H1 (cell line): ENCODE measurements at regions not wholly inside any gene's neighbourhood (a gene's known extent, or its start where the extent isn't known, plus 50 kb on each side); places are given as distances from the start of the nearest gene placed in this dataset.

Experiments used
- CTCF ChIA-PET: fragments of 300-600 bp; sonication (Branson Sonifier 250); formaldehyde crosslinking; loops from one replicate; lab custom pipeline; 2021; ENCODE audit not compliant: partially characterized antibody; lab: Charles Lee
- POLR2A ChIA-PET: fragments of 300-600 bp; sonication (Branson Sonifier 250); formaldehyde crosslinking; loops from one replicate; lab custom pipeline; 2021; ENCODE audit warnings: inconsistent platforms; ENCODE audit not compliant: partially characterized antibody; lab: Charles Lee
- DNase-seq, 2 experiments: peaks; one replicate each; pipeline versions ENCODE4 v3.0.0 to v3.0.0-alpha.2; 2010 to 2022; ENCODE audit warnings: low spot score in 2 of 2, low read depth in 1 of 2, mixed read lengths in 1 of 2
- FAIRE-seq: peaks from 2 replicates; lab custom pipeline; 2011; peaks lifted over from hg19 to GRCh38; lab: Jason Lieb, UNC
- H2AFZ ChIP-seq: 2 replicates; pipeline ENCODE4 v1.8.1; 2012; ENCODE audit warnings: low read length, inconsistent platforms
- H2AK5ac ChIP-seq: 2 replicates; pipeline ENCODE4 v1.6.1; 2013; ENCODE audit warnings: low read depth, low read length
- H2BK120ac ChIP-seq: replicated peaks from 2 replicates; pipeline ENCODE3; 2013; ENCODE audit warnings: low read depth, low read length, inconsistent platforms
- H2BK12ac ChIP-seq: 2 replicates; pipeline ENCODE4 v1.6.1; 2013; ENCODE audit warnings: low read depth, low read length
- H2BK15ac ChIP-seq: 2 replicates; pipeline ENCODE4 v1.6.1; 2013; ENCODE audit warnings: low read length
- H2BK20ac ChIP-seq: 2 replicates; pipeline ENCODE4 v1.6.1; 2013; ENCODE audit warnings: low read length
- H2BK5ac ChIP-seq: 2 replicates; pipeline ENCODE4 v1.6.1; 2013; ENCODE audit warnings: low read depth, low read length
- H3K14ac ChIP-seq: 2 replicates; pipeline ENCODE4 v1.6.1; 2013; ENCODE audit warnings: inconsistent platforms; ENCODE audit not compliant: insufficient read length
- H3K18ac ChIP-seq: 2 replicates; pipeline ENCODE4 v1.6.1; 2013; ENCODE audit warnings: low read length; ENCODE audit errors: extremely low read depth
- H3K23ac ChIP-seq: 2 replicates; pipeline ENCODE4 v1.6.1; 2013; ENCODE audit warnings: inconsistent platforms; ENCODE audit not compliant: insufficient read length
- H3K23me2 ChIP-seq: 2 replicates; pipeline ENCODE4 v1.6.1; 2013; ENCODE audit warnings: low read depth, low read length
- H3K27ac ChIP-seq: 2 replicates; pipeline ENCODE4 v1.6.1; 2011; ENCODE audit warnings: low read depth, low read length, inconsistent platforms
- H3K27me3 ChIP-seq, 4 experiments: replicated peaks in 1 of 4; 1 replicate in 1 of 4; 2 replicates in 3 of 4; pipeline versions ENCODE4 v1.6.1 to v1.8.1; 2011 to 2013; ENCODE audit warnings: low read length in 3 of 4, mild to moderate bottlenecking in 3 of 4, inconsistent platforms in 2 of 4, mixed read lengths in 2 of 4, moderate library complexity in 1 of 4; ENCODE audit not compliant: control insufficient read depth in 3 of 4, insufficient read depth in 3 of 4; ENCODE audit errors: extremely low read depth in 1 of 4
- H3K36me3 ChIP-seq, 4 experiments: 2 replicates each; pipeline versions ENCODE4 v1.6.1 to v1.8.1; 2011 to 2013; ENCODE audit warnings: mild to moderate bottlenecking in 4 of 4, low read length in 3 of 4, moderate library complexity in 2 of 4, control low read depth in 1 of 4, inconsistent platforms in 1 of 4; ENCODE audit not compliant: insufficient read depth in 4 of 4, control insufficient read depth in 2 of 4
- H3K4ac ChIP-seq: replicated peaks from 2 replicates; pipeline ENCODE3; 2013; ENCODE audit warnings: low read length, low read depth, mixed read lengths, inconsistent platforms; ENCODE audit not compliant: insufficient read length
- H3K4me1 ChIP-seq, 4 experiments: replicated peaks in 1 of 4; 1 replicate in 1 of 4; 2 replicates in 3 of 4; pipeline versions ENCODE4 v1.6.1 to v1.8.1; 2011 to 2013; ENCODE audit warnings: low read length in 3 of 4, inconsistent platforms in 2 of 4, mixed read lengths in 1 of 4; ENCODE audit not compliant: insufficient read depth in 4 of 4, control insufficient read depth in 3 of 4
- H3K4me2 ChIP-seq, 2 experiments: 2 replicates each; pipeline versions ENCODE4 v1.6.1 to v1.8.1; 2011 to 2013; ENCODE audit warnings: low read depth in 2 of 2, low read length in 2 of 2, control low read depth in 1 of 2, inconsistent platforms in 1 of 2, mild to moderate bottlenecking in 1 of 2; ENCODE audit not compliant: insufficient read depth in 1 of 2
- H3K4me3 ChIP-seq, 4 experiments: fragments of 200-600, 300-600 bp in 1 of 4; sonication (generic), shearing (Covaris generic), sonication (Bioruptor Twin) in 1 of 4; 2 replicates each; pipeline versions ENCODE4 v1.5.1 to v1.8.1; 2011 to 2016; ENCODE audit warnings: low read length in 4 of 4, low read depth in 3 of 4, control low read depth in 2 of 4, inconsistent platforms in 2 of 4, mild to moderate bottlenecking in 2 of 4, mixed read lengths in 1 of 4, moderate library complexity in 1 of 4; ENCODE audit not compliant: insufficient read depth in 2 of 4; ENCODE audit errors: extremely low read depth in 1 of 4
- H3K56ac ChIP-seq: replicated peaks from 2 replicates; pipeline ENCODE3; 2013; ENCODE audit warnings: low read depth, mild to moderate bottlenecking, mixed read lengths, low read length, inconsistent platforms; ENCODE audit not compliant: insufficient read length
- H3K79me1 ChIP-seq: 2 replicates; pipeline ENCODE4 v1.6.1; 2013; ENCODE audit warnings: low read depth, low read length, control low read depth
- H3K79me2 ChIP-seq, 2 experiments: 2 replicates each; pipeline versions ENCODE4 v1.6.1 to v1.8.1; 2012 to 2013; ENCODE audit warnings: low read length in 2 of 2, mild to moderate bottlenecking in 2 of 2, inconsistent platforms in 1 of 2; ENCODE audit not compliant: insufficient read depth in 2 of 2, control insufficient read depth in 1 of 2
- H3K9ac ChIP-seq, 4 experiments: replicated peaks in 1 of 4; 1 replicate in 1 of 4; 2 replicates in 3 of 4; pipeline versions ENCODE4 v1.6.1 to v1.8.1; 2011 to 2013; ENCODE audit warnings: low read depth in 3 of 4, low read length in 3 of 4, control low read depth in 2 of 4, mild to moderate bottlenecking in 2 of 4, moderate library complexity in 2 of 4, inconsistent platforms in 1 of 4; ENCODE audit errors: extremely low read depth in 1 of 4
- H3K9me3 ChIP-seq, 2 experiments: 2 replicates each; pipeline versions ENCODE4 v1.6.1 to v1.8.1; 2012 to 2013; ENCODE audit warnings: mild to moderate bottlenecking in 2 of 2, moderate library complexity in 2 of 2, control low read depth in 1 of 2, inconsistent platforms in 1 of 2, low read depth in 1 of 2, low read length in 1 of 2, mixed read lengths in 1 of 2; ENCODE audit not compliant: insufficient read depth in 2 of 2
- H4K20me1 ChIP-seq, 2 experiments: replicated peaks in 1 of 2; 2 replicates each; pipeline versions ENCODE3 to v1.8.1; 2011 to 2013; ENCODE audit warnings: inconsistent platforms in 2 of 2, low read length in 2 of 2, mild to moderate bottlenecking in 1 of 2; ENCODE audit not compliant: insufficient read depth in 2 of 2, control insufficient read depth in 1 of 2
- H4K5ac ChIP-seq: 2 replicates; pipeline ENCODE4 v1.6.1; 2013; ENCODE audit warnings: low read length, low read depth, mixed read lengths, inconsistent platforms; ENCODE audit not compliant: insufficient read length
- H4K8ac ChIP-seq: 2 replicates; pipeline ENCODE4 v1.8.0; 2013; ENCODE audit warnings: mild to moderate bottlenecking, moderate library complexity, low read length, inconsistent platforms; ENCODE audit not compliant: insufficient read depth; ENCODE audit errors: extremely low read depth
- H4K91ac ChIP-seq: replicated peaks from 2 replicates; pipeline ENCODE3; 2013; ENCODE audit warnings: low read length, mixed read lengths, inconsistent platforms; ENCODE audit not compliant: insufficient read length
- ASH2L ChIP-seq: fragments of 200-600, 300-600 bp; sonication (generic); IDR thresholded peaks from one replicate; pipeline ENCODE4 v1.7.1; 2017; ENCODE audit warnings: low read length
- CBX8 ChIP-seq: fragments of 300-800, 300-1000 bp; sonication (generic); IDR thresholded peaks from 2 replicates; pipeline ENCODE4 v1.7.1; 2016; ENCODE audit warnings: low read depth, low read length, borderline replicate concordance
- EZH2 ChIP-seq: fragments of 200-600 bp; sonication (generic); IDR thresholded peaks from 2 replicates; pipeline ENCODE4 v1.7.1; 2012; ENCODE audit warnings: low read depth, mild to moderate bottlenecking, moderate library complexity, low read length, inconsistent platforms; ENCODE audit not compliant: severe bottlenecking
- HDAC2 ChIP-seq, 2 experiments: fragments of 300-600 bp in 1 of 2; sonication (generic) in 1 of 2; IDR thresholded peaks; 2 replicates each; pipeline ENCODE4 v1.6.1; 2011 to 2012; ENCODE audit warnings: low read depth in 2 of 2, low read length in 2 of 2, mild to moderate bottlenecking in 2 of 2, moderate library complexity in 2 of 2, borderline replicate concordance in 1 of 2, inconsistent platforms in 1 of 2
- MAFK ChIP-seq: IDR thresholded peaks from 2 replicates; pipeline ENCODE4 v1.6.1; 2012; ENCODE audit warnings: low read depth, mild to moderate bottlenecking, improper control_type of control experiment, low read length
- NRF1 ChIP-seq: IDR thresholded peaks from 2 replicates; pipeline ENCODE4 v1.6.1; 2011; ENCODE audit warnings: mild to moderate bottlenecking, low read depth, low read length, improper control_type of control experiment
- RNF2 ChIP-seq: fragments of 200-900, 300-1000 bp; sonication (generic); IDR thresholded peaks from 2 replicates; pipeline ENCODE4 v1.7.1; 2016; ENCODE audit warnings: borderline replicate concordance, low read depth, mild to moderate bottlenecking, antibody characterized with exemption, low read length; ENCODE audit not compliant: poor library complexity, severe bottlenecking; ENCODE audit errors: missing control alignments
- RXRA ChIP-seq: IDR thresholded peaks from 2 replicates; pipeline ENCODE4 v1.6.1; 2011; ENCODE audit warnings: low read depth, mild to moderate bottlenecking, low read length, moderate library complexity; ENCODE audit not compliant: insufficient read depth
- YY1 ChIP-seq: IDR thresholded peaks from 2 replicates; pipeline ENCODE4 v1.6.1; 2011; ENCODE audit warnings: low read depth, mild to moderate bottlenecking, low read length

DNA sequence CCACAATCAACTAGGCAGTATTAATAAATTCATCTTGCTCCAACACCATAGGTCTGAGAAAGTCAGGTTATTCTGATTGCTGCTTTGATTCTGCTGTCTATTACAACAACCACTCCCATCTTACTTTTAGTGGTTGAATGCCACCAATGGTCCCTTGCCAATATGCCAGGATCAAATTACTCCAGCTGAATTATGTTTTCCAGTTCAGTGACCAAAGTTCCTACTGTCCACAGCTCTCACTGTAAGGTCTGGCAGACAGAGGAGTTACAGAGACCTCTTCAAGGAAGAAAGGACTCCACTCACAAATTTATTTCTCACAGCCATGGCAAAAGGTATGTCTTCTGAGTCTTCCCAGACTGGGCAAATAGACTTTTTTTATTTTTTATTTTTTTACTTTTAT lies 557.0 kb downstream of the HAO1 start:
- Histone ChIP-seq H3K4me2 (no peak overlapping the region), H3K4ac (no peak overlapping the region), H3K56ac (no peak overlapping the region), H3K9ac (no peak overlapping the region), H3K79me2 (no peaks in the 10 kb centered on the region), H4K20me1 (no peaks in the 10 kb centered on the region), H3K4me1 (no peaks in the 10 kb centered on the region), H2BK5ac (no peak overlapping the region), H3K23ac (no peak overlapping the region), H3K27ac (no peak overlapping the region), H4K5ac (no peak overlapping the region), H2AFZ (no peak overlapping the region), H3K23me2 (no peaks in the 10 kb centered on the region), H2BK12ac (no peak overlapping the region), H2AK5ac (no peak overlapping the region), H3K4me3 (no peak overlapping the region), H4K91ac (no peak overlapping the region), H3K79me1 (no peaks in the 10 kb centered on the region), H3K14ac (no peak overlapping the region), H3K9me3 (no peaks in the 10 kb centered on the region), H3K18ac (no peak overlapping the region), H2BK120ac (no peak overlapping the region), H3K36me3 (no peaks in the 10 kb centered on the region), H4K8ac (no peak overlapping the region), H2BK15ac (no peak overlapping the region), H3K27me3 (no peaks in the 10 kb centered on the region), H2BK20ac (no peak overlapping the region)
- no peak for DNase-seq
- ChIA-PET CTCF (no interaction called here), POLR2A (no interaction called here)
- TF ChIP-seq YY1 (no peak), RNF2 (no peak), RXRA (no peak), MAFK (no peak), HDAC2 (IDR thresholded peaks at IDR 0.05; ENCODE audit: borderline replicate concordance in 1 of 2, low read depth in 2 of 2, low read length in 2 of 2) (no peak), NRF1 (no peak), ASH2L (no peak), EZH2 (no peak), CBX8 (no peak)
- FAIRE-seq, result no peak
